ENCODE measurements at regions not wholly inside any gene's neighbourhood (a gene's known extent, or its start where the extent isn't known, plus 50 kb on each side); places are given as distances from the start of the nearest gene placed in this dataset.
"Not testable (repeated sequence)": the region's sequence is repeated elsewhere in the genome, so short reads cannot be mapped to it uniquely, and the experiment has no call there.

- DNase-seq (ENCODE audit: extremely low read depth, low read depth): not testable (repeated sequence)
These were observed 122.4 kb downstream of the NPIPB11 start for GRCh38 chr16:29284159-29284558.

- not testable (repeated sequence) for DNase-seq (ENCODE audit: extremely low read depth, low read depth)
These were observed 128.2 kb downstream of the NPIPB11 start for GRCh38 chr16:29278097-29278871.

- DNase-seq (ENCODE audit: extremely low read depth, low read depth): not testable (repeated sequence)
These were observed 130.1 kb downstream of the NPIPB11 start for GRCh38 chr16:29276446-29276845.

- not testable (repeated sequence) for DNase-seq (ENCODE audit: extremely low read depth, low read depth)
These were observed 132.2 kb downstream of the NPIPB11 start for GRCh38 chr16:29274055-29275035.

- not testable (repeated sequence) for DNase-seq (ENCODE audit: extremely low read depth, low read depth)
These were observed 133.0 kb downstream of the NPIPB11 start for GRCh38 chr16:29273298-29274054.

- not testable (repeated sequence) for DNase-seq (ENCODE audit: extremely low read depth, low read depth)
These were observed 134.5 kb downstream of the NPIPB11 start for GRCh38 chr16:29271721-29272675.

- not testable (repeated sequence) for DNase-seq (ENCODE audit: extremely low read depth, low read depth)
These were observed 135.6 kb downstream of the NPIPB11 start for GRCh38 chr16:29270923-29271322.

DNA sequence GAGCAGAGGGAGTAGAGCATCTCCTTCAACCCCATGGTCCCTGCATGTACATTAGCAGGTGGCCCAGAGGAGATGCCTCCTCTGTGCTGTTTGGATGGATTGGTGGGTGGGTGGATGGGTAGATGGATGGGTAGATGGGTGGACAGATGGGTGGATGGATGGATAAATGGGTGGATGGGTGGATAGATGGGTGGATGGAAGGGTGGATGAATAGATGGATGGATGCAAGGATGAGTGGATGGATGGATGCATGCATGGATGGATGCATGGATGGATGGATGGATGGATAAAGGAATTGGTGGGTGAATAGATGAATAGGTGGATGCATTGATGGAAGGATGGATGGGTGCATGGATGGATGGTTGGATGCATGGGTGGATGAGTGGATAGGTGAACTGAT, 136.5 kb downstream of the NPIPB11 start:
- not testable (repeated sequence) for DNase-seq (ENCODE audit: extremely low read depth, low read depth)

DNA sequence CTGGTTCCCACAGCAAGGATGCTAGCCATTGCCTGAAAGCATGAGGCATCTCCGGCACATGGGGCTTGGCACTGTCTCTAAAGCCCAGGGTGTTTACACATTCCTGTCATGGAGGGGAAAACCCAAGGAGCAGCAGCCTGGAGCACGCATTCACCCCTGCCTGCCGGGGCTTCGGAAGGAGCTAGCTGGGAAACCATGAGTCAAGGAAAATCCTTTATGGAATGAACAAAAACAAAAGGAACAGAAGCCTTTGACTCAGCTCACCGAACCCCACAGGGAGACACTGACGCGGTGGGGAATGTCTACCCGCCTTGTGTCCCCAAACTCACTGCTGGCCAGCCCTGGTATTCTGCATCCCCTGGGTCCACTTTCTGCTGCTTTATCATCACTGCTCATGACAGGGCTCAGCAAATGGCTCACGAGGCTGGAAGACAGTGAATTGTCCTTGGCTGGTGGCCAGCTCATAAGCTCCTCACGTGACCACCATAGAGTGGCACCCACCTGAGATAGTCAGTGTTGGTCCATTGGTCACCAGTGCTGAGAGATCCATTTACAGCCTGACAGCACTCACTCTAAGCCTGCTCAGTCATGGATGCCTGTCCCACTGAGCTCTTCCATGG, 137.2 kb downstream of the NPIPB11 start:
- DNase-seq (ENCODE audit: extremely low read depth, low read depth): not testable (repeated sequence)

DNA sequence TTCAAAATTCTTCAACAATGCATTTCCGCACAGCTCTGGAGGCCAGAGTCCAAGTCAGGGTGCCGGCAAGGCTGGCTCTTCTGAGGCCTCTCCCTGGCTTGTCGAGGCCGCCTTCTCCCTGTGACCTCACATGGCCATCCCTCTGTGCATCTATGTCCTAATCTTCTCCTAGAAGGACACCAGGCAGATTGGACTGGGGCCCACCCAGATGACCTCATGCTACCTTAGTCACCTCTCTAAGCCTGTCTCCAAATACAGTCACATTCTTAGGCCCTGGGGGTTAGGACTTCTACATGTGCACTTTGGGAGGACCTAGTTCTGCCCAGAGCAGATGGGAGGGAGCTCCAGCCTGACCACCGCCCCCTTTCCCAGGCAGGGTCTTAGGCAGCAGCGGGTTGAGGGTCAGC, 137.7 kb downstream of the NPIPB11 start:
- not testable (repeated sequence) for DNase-seq (ENCODE audit: extremely low read depth, low read depth)

- not testable (repeated sequence) for DNase-seq (ENCODE audit: extremely low read depth, low read depth)
These were observed 138.2 kb downstream of the NPIPB11 start for GRCh38 chr16:29268348-29268747.

DNA sequence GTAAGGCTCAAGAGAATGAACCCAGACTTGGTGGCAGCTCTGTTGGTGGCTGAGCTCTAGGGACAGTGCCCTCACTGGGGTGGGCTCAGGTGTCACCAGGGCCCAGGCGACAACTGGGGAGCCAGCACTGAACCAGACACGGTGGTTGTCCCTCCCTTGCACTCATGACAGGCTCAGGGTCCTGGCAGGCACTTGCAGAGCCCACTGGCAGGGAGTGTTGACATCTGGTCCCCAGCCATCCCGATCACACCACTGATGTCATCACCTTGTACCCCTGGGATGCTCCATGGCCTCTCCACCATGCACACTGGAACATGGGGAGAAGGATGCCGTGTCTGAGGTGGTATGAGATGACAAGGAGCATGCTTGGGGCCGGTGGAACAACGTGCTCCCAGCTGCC, 138.6 kb downstream of the NPIPB11 start:
- DNase-seq (ENCODE audit: extremely low read depth, low read depth): not testable (repeated sequence)

- not testable (repeated sequence) for DNase-seq (ENCODE audit: extremely low read depth, low read depth)
These were observed 139.4 kb downstream of the NPIPB11 start for GRCh38 chr16:29267055-29267619.

DNA sequence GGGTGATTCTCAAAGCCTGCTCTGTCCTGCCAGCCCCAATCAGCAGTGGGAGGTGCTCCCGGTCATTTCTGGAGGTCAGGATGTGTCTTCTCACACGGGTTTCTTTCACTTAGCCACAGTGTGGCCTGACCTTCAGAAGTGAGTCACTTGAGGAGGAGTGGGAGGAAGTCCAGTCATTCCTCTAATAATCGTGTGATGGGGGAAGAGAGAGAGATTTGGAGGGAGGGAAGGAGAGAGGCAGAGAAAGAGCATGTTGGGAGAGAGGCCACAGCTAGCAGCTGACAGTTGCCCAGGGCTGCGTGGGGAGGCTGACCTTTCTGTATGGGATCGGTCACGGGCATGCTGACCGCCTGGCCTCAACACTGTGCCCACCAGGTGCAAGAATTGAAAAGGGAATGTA, 139.9 kb downstream of the NPIPB11 start:
- not testable (repeated sequence) for DNase-seq (ENCODE audit: extremely low read depth, low read depth)

DNA sequence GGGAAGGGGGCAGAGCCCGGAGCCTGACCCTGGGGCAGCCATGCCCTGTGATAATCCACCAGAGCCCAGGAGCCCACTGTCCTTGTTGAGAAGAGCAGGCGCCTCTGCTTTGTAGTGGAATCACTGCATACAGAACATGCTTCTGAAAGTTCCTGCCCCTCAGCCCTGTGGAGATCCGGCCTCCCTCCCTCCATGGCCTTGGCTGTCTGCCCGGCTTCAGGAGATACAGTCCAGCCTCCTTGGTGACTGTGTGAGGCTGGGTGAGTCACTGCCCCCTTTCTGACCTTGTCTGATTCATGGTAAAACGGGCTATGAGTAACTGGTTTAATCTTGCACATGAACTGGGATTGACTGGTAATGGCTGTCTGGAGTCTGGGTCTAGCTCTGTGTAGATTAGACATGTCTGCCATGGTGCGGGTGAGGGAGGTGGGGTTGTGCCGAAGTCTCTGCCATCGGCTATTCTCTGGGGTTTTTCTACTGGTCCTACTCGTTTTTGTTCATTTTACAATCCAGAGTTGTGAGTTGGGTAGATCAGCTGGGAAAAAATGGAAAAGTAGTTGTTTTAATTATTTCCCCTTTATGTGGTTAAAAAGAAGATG, 141.2 kb downstream of the NPIPB11 start:
- DNase-seq (ENCODE audit: extremely low read depth, low read depth): peak; percentile 95

DNA sequence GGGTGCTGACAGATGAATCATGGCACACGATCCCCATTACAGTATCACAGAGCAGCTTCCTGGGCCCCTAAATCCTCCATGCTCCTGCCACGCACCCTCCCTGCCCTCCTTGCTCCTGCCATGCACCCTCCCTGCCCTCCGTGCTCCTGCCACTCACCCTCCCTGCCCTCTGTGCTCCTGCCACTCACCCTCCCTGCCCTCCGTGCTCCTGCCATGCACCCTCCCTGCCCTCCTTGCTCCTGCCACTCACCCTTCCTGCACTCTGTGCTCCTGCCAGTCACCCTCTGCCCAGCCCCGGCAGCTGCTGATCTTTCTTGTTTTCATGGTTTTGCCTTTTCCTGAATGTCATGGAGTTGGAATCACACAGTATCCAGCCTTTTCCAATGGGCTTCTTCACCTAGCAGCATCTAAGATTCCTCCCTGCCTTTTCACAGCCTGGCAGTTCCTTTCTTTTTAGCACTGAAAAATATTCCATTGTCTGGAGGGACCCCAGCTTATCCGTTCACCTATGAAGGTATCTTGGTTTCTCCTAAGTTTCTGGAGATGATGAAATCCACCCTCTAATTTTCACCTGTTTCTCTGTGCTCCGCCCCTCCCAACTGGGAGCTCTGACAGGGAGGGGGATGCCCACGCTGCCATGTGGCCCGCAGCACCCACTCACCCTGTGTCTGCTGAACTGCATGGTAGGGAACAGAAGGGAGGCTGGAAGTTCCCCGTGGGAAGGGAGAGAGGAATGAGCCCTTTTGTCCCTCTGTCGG, 142.3 kb downstream of the NPIPB11 start:
- not testable (repeated sequence) for DNase-seq (ENCODE audit: extremely low read depth, low read depth)

DNA sequence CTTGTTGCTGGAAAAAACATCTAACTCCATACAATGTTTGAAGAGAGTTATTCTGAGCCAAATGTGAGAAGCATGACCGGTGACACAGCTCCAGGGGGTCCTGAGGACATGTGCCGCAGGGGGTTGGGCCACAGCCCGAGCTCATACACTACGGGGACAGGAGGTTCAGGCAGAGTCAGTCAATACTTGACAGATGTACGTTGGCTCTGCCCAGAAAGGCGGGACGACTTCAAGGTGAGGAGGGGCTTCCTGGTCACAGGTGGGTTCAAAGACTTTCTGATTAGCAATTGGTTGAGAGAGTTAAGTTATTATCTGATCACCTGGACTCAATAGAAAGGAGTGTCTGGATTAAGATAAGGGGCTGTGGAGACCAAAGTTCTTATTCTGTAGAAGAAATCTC, 143.8 kb downstream of the NPIPB11 start:
- not testable (repeated sequence) for DNase-seq (ENCODE audit: extremely low read depth, low read depth)

All from NCI-H460 (cell line).